CD1c-positive myeloid dendritic cell (primary cell): ENCODE measurements at regions not wholly inside any gene's neighbourhood (a gene's known extent, or its start where the extent isn't known, plus 50 kb on each side); places are given as distances from the start of the nearest gene placed in this dataset.

Experiments
- DNase-seq: peaks from one replicate; pipeline ENCODE4 v3.0.0-alpha.2; 2016; ENCODE audit errors: extremely low spot score

- DNase-seq, result no peak
These were observed 162.8 kb downstream of the ERCC6L2 start for GRCh38 chr9:96038271-96038670.

GRCh38 chr9:96034553-96035122 is 159.1 kb downstream of the ERCC6L2 start:
- DNase-seq, result no peak

- DNase-seq, result no peak
These were observed 158.4 kb downstream of the ERCC6L2 start for GRCh38 chr9:96033896-96034295.

GRCh38 chr9:96031916-96032534 is 156.5 kb downstream of the ERCC6L2 start:
- peak; percentile 47 for DNase-seq

- DNase-seq, result no peak
These were observed 155.9 kb downstream of the ERCC6L2 start for GRCh38 chr9:96031366-96031824.

- DNase-seq, result no peak
These were observed 154.4 kb downstream of the ERCC6L2 start for GRCh38 chr9:96029722-96030530.

- no peak for DNase-seq
These were observed 152.0 kb downstream of the ERCC6L2 start for GRCh38 chr9:96027251-96028131.

- DNase-seq, result no peak
These were observed 151.2 kb downstream of the ERCC6L2 start for GRCh38 chr9:96026655-96027213.

GRCh38 chr9:96025995-96026602 is 150.6 kb downstream of the ERCC6L2 start:
- peak; percentile 32 for DNase-seq

- no peak for DNase-seq
These were observed 148.0 kb downstream of the ERCC6L2 start for GRCh38 chr9:96023486-96023885.

- DNase-seq, result no peak
These were observed 147.1 kb downstream of the ERCC6L2 start for GRCh38 chr9:96022445-96023051.

GRCh38 chr9:96021551-96022444 is 146.3 kb downstream of the ERCC6L2 start:
- no peak for DNase-seq

GRCh38 chr9:96020792-96021550 is 145.5 kb downstream of the ERCC6L2 start:
- DNase-seq, result peak; percentile 50

- DNase-seq, result no peak
These were observed 144.9 kb downstream of the ERCC6L2 start for GRCh38 chr9:96020300-96020791.
